ENCODE measurements at regions not wholly inside any gene's neighbourhood (a gene's known extent, or its start where the extent isn't known, plus 50 kb on each side); places are given as distances from the start of the nearest gene placed in this dataset.

DNA sequence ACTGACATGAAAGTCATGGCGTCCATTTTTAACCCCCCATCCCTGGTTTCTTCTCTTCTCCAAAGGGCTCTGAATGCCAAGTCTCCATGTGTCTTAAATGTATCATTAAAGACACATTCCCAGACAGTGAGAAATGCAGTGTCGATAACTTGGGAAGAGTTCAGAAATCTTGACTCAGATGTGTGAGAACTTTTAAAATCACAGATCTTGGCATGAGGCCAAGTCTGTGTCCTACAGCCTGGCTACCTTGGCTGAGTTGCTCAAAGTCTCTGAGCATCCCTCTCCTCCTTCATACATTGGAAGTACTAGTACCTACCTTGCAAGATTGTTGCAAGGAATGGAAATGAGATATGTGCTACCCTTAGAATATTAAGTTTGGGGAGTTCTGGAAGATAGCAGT lies 1046.5 kb upstream of the RBFOX1 start:
- TF ChIP-seq EZH2phosphoT487 (conservative IDR thresholded peaks at IDR 0.05; ENCODE audit: low read length): no peak
- TF ChIP-seq CTCF (IDR thresholded peaks at IDR 0.05; ENCODE audit: insufficient read depth, low read length, poor library complexity, severe bottlenecking): no peak
- H3K36me3 ChIP-seq (ENCODE audit: low read length): no peaks in the 10 kb centered on the region
- no peak overlapping the region for H3K27ac ChIP-seq (ENCODE audit: low read depth, low read length)

DNA sequence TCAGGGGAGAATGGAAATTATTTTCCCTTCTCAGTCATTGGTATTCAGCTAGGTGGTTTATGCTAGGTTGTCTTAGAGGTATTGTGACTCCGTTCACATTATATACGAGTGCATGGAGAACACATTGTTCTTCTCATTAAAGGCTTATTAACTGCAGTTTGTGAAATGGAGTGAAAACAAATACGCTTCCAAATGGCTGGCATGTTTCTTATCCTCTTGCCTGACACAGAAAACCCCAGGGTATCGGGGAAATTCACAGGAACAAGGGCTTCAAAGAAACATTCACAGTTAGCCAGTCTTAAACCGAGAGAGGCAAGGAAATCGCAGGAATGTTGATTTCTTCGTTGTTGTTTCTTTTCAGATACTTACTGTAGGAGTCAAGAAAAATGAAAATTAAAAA lies 1047.9 kb upstream of the RBFOX1 start:
- Histone ChIP-seq H3K9ac (ENCODE audit: low read length) (no peak overlapping the region), H3K27me3 (ENCODE audit: low read length) (no peaks in the 10 kb centered on the region), H3K27ac (ENCODE audit: low read depth, low read length) (no peak overlapping the region), H3K36me3 (ENCODE audit: low read length) (no peaks in the 10 kb centered on the region), H3F3A (ENCODE audit: insufficient read depth) (no peaks in the 10 kb centered on the region), H3K4me3 (ENCODE audit: insufficient read depth, low read length, poor library complexity, severe bottlenecking) (no peak overlapping the region), H3K4me2 (ENCODE audit: low read depth, low read length, poor library complexity, severe bottlenecking) (no peak overlapping the region), H3K9me3 (ENCODE audit: insufficient read depth, low read length) (no peaks in the 10 kb centered on the region), H3K79me2 (ENCODE audit: insufficient read depth, low read length) (no peaks in the 10 kb centered on the region), H3K9me2 (replicated peaks; ENCODE audit: insufficient read depth, low read length) (no peaks in the 10 kb centered on the region), H2AFZ (ENCODE audit: low read depth, low read length, severe bottlenecking) (no peak overlapping the region), H4K20me1 (ENCODE audit: low read depth, low read length) (no peaks in the 10 kb centered on the region)
- TF ChIP-seq CTCF (IDR thresholded peaks at IDR 0.05; ENCODE audit: insufficient read depth, low read length, poor library complexity, severe bottlenecking) (no peak), EZH2phosphoT487 (conservative IDR thresholded peaks at IDR 0.05; ENCODE audit: low read length) (no peak)

More for the DNA sequence above, 1046.5 kb upstream of the RBFOX1 start:
- no peaks in the 10 kb centered on the region for H3K9me3 ChIP-seq (ENCODE audit: insufficient read depth, low read length)
- no peak overlapping the region for H3K9ac ChIP-seq (ENCODE audit: low read length)
- no peaks in the 10 kb centered on the region for H3F3A ChIP-seq (ENCODE audit: insufficient read depth)
- H3K4me3 ChIP-seq (ENCODE audit: insufficient read depth, low read length, poor library complexity, severe bottlenecking): no peak overlapping the region
- no peaks in the 10 kb centered on the region for H3K27me3 ChIP-seq (ENCODE audit: low read length)
- H3K4me2 ChIP-seq (ENCODE audit: low read depth, low read length, poor library complexity, severe bottlenecking): no peak overlapping the region
- H2AFZ ChIP-seq (ENCODE audit: low read depth, low read length, severe bottlenecking): no peak overlapping the region
- no peaks in the 10 kb centered on the region for H4K20me1 ChIP-seq (ENCODE audit: low read depth, low read length)
- no peaks in the 10 kb centered on the region for H3K79me2 ChIP-seq (ENCODE audit: insufficient read depth, low read length)
- H3K9me2 ChIP-seq (replicated peaks; ENCODE audit: insufficient read depth, low read length): no peaks in the 10 kb centered on the region

DNA sequence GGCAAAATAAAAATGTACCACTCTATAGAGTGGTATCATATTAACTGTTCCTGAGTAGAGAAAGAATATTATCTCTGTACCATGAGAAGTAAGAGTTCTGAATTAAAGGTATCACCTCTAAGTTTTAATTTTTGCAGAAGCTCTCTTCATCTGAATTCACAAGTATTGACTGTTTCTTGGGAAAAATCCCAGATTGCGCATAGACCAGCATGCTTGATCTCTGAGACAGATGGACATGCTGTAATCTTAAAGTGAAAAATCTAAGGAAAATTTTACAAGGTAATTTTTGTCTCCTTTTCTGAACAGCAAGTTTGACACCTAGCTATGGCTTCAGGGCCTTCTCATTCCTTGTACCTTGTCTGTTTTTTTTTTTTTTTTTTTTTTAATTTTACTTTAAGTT lies 1050.7 kb upstream of the RBFOX1 start:
- Histone ChIP-seq H4K20me1 (ENCODE audit: low read depth, low read length) (no peaks in the 10 kb centered on the region), H3K9ac (ENCODE audit: low read length) (no peak overlapping the region), H3K9me2 (replicated peaks; ENCODE audit: insufficient read depth, low read length) (no peaks in the 10 kb centered on the region), H3K9me3 (ENCODE audit: insufficient read depth, low read length) (no peaks in the 10 kb centered on the region), H3K36me3 (ENCODE audit: low read length) (no peaks in the 10 kb centered on the region), H3K4me2 (ENCODE audit: low read depth, low read length, poor library complexity, severe bottlenecking) (no peak overlapping the region), H3K4me3 (ENCODE audit: insufficient read depth, low read length, poor library complexity, severe bottlenecking) (no peak overlapping the region), H3K79me2 (ENCODE audit: insufficient read depth, low read length) (no peaks in the 10 kb centered on the region), H3F3A (ENCODE audit: insufficient read depth) (no peaks in the 10 kb centered on the region), H3K27ac (ENCODE audit: low read depth, low read length) (no peak overlapping the region), H3K27me3 (ENCODE audit: low read length) (no peaks in the 10 kb centered on the region), H2AFZ (ENCODE audit: low read depth, low read length, severe bottlenecking) (no peak overlapping the region)
- TF ChIP-seq CTCF (IDR thresholded peaks at IDR 0.05; ENCODE audit: insufficient read depth, low read length, poor library complexity, severe bottlenecking): no peak
- no peak for TF ChIP-seq EZH2phosphoT487 (conservative IDR thresholded peaks at IDR 0.05; ENCODE audit: low read length)

Measured in SU-DHL-6 (cell line).